Vagina (tissue), 2 donors: ENCODE measurements at regions not wholly inside any gene's neighbourhood (a gene's known extent, or its start where the extent isn't known, plus 50 kb on each side); places are given as distances from the start of the nearest gene placed in this dataset.

ENCODE experiments used
- DNase-seq, 2 donors: peaks; one replicate each; pipeline ENCODE4 v3.0.0-alpha.2; 2017; ENCODE audit errors: extremely low spot score in 2 of 2
- H3K27ac ChIP-seq: fragments of 200-600 bp; sonication (generic); one replicate; pipeline ENCODE4 v1.5.1; 2019
- H3K27me3 ChIP-seq: fragments of 200-600 bp; sonication (generic); one replicate; pipeline ENCODE4 v1.5.1; 2019
- H3K36me3 ChIP-seq, 2 donors: fragments of 200-600 bp; sonication (generic); one replicate each; pipeline ENCODE4 v1.5.1; 2017 to 2019
- H3K4me1 ChIP-seq: fragments of 200-600 bp; sonication (generic); one replicate; pipeline ENCODE4 v1.5.1; 2019
- H3K4me3 ChIP-seq, 2 donors: fragments of 200-600 bp; sonication (generic); 1 replicate in 1 of 2; 2 replicates in 1 of 2; pipeline ENCODE4 v1.5.1; 2016 to 2019
- H3K9me3 ChIP-seq: fragments of 200-600 bp; sonication (generic); one replicate; pipeline ENCODE4 v1.5.1; 2019
- POLR2A ChIP-seq, 2 donors: fragments of 450-650 bp; IDR thresholded peaks; one replicate each; pipeline ENCODE4 v1.6.1; 2017; ENCODE audit warnings: antibody characterized with exemption in 2 of 2, mild to moderate bottlenecking in 2 of 2, moderate library complexity in 2 of 2
- POLR2AphosphoS5 ChIP-seq, 2 donors: sonication (generic); formaldehyde crosslinking; IDR thresholded peaks; one replicate each; pipeline ENCODE4 v1.9.0; 2017; ENCODE audit warnings: antibody characterized with exemption in 2 of 2, mild to moderate bottlenecking in 2 of 2, low read depth in 1 of 2; ENCODE audit not compliant: insufficient read depth in 1 of 2
- intact Hi-C: fragments of 100-400 bp; cut with DNase I; formaldehyde crosslinking; loops from one replicate; pipeline ENCODE4 v1.15.1; 2023
- TF ChIP-seq, protein P1 (sequence below), 3 experiments: fragments of 450-650 bp in 2 of 3; fragments of 200-600 bp in 1 of 3; sonication (generic) in 1 of 3; IDR thresholded peaks; one replicate each; pipeline ENCODE4 v1.5.1; 2017 to 2019; ENCODE audit warnings: antibody characterized with exemption in 3 of 3, mild to moderate bottlenecking in 2 of 3, moderate library complexity in 2 of 3

GRCh38 chr2:103232865-103233264 is 471.0 kb downstream of the TMEM182 start:
- intact Hi-C loops, result loop anchor here (10.0 kb wide), 1 partner anchor 1588 kb away; no protein-coding TSS in a partner anchor
- no peak overlapping the region for H3K27ac ChIP-seq
- no peaks in the 10 kb centered on the region for H3K9me3 ChIP-seq
- no peaks in the 10 kb centered on the region for H3K4me1 ChIP-seq
- no peak overlapping the region for H3K4me3 ChIP-seq
- no peak for DNase-seq
- TF ChIP-seq POLR2AphosphoS5 (IDR thresholded peaks at IDR 0.05; ENCODE audit: insufficient read depth in 1 of 2, low read depth in 1 of 2), result no peak
- no peaks in the 10 kb centered on the region for H3K36me3 ChIP-seq
- no peaks in the 10 kb centered on the region for H3K27me3 ChIP-seq

- intact Hi-C loops, result loop anchor here (10.0 kb wide), 1 partner anchor 1589 kb away; no protein-coding TSS in a partner anchor
- no peaks in the 10 kb centered on the region for H3K27me3 ChIP-seq
- no peak for DNase-seq
- H3K4me3 ChIP-seq, result no peak overlapping the region
- H3K4me1 ChIP-seq, result no peaks in the 10 kb centered on the region
- TF ChIP-seq POLR2A (IDR thresholded peaks at IDR 0.05), result no peak
- no peak for TF ChIP-seq POLR2AphosphoS5 (IDR thresholded peaks at IDR 0.05; ENCODE audit: insufficient read depth in 1 of 2, low read depth in 1 of 2)
- TF ChIP-seq, protein P1, sequence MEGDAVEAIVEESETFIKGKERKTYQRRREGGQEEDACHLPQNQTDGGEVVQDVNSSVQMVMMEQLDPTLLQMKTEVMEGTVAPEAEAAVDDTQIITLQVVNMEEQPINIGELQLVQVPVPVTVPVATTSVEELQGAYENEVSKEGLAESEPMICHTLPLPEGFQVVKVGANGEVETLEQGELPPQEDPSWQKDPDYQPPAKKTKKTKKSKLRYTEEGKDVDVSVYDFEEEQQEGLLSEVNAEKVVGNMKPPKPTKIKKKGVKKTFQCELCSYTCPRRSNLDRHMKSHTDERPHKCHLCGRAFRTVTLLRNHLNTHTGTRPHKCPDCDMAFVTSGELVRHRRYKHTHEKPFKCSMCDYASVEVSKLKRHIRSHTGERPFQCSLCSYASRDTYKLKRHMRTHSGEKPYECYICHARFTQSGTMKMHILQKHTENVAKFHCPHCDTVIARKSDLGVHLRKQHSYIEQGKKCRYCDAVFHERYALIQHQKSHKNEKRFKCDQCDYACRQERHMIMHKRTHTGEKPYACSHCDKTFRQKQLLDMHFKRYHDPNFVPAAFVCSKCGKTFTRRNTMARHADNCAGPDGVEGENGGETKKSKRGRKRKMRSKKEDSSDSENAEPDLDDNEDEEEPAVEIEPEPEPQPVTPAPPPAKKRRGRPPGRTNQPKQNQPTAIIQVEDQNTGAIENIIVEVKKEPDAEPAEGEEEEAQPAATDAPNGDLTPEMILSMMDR (IDR thresholded peaks at IDR 0.05), result no peak
- no peaks in the 10 kb centered on the region for H3K9me3 ChIP-seq
- no peak overlapping the region for H3K27ac ChIP-seq
- no peaks in the 10 kb centered on the region for H3K36me3 ChIP-seq
Measured at GRCh38 chr2:103233691-103234090, 471.9 kb downstream of the TMEM182 start.

- Histone ChIP-seq H3K36me3 (no peaks in the 10 kb centered on the region), H3K27me3 (no peaks in the 10 kb centered on the region), H3K27ac (no peak overlapping the region), H3K4me1 (no peaks in the 10 kb centered on the region), H3K4me3 (no peak overlapping the region), H3K9me3 (no peaks in the 10 kb centered on the region)
- intact Hi-C loops, result loop anchor here (10.0 kb wide), 1 partner anchor 1590 kb away; no protein-coding TSS in a partner anchor
- no peak for TF ChIP-seq POLR2AphosphoS5 (IDR thresholded peaks at IDR 0.05; ENCODE audit: insufficient read depth in 1 of 2, low read depth in 1 of 2)
- TF ChIP-seq, protein P1 (IDR thresholded peaks at IDR 0.05), result no peak
- DNase-seq, result no peak
Measured at GRCh38 chr2:103235283-103235682, 473.5 kb downstream of the TMEM182 start.

DNA sequence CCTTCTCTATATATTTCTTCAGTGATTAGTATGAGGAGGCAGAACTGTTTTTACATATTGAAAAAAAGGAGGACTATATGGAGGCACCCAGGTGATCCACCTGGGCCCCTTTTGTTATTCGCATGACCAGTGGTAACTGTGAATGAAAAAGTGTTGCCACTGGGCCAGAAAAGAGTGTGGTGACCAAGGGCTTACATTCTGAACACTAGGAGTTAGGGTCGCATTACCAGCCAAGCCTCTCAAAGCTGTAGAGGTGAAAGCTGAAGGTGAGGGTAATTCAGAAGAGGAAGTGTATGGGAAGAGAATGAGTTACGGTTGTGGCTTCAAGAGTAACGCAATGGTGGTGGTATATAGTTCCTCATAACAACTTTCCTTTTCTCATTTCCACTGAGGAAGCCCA is 487.6 kb downstream of the TMEM182 start:
- Histone ChIP-seq H3K9me3 (no peaks in the 10 kb centered on the region), H3K4me1 (no peaks in the 10 kb centered on the region), H3K36me3 (no peaks in the 10 kb centered on the region), H3K27ac (no peak overlapping the region), H3K4me3 (no peak overlapping the region), H3K27me3 (no peaks in the 10 kb centered on the region)
- no peak for DNase-seq
- TF ChIP-seq POLR2A (IDR thresholded peaks at IDR 0.05) (no peak), POLR2AphosphoS5 (IDR thresholded peaks at IDR 0.05; ENCODE audit: insufficient read depth in 1 of 2, low read depth in 1 of 2) (no peak)
- TF ChIP-seq, protein P1 (IDR thresholded peaks at IDR 0.05), result no peak
- intact Hi-C loops, result no loop called here

DNA sequence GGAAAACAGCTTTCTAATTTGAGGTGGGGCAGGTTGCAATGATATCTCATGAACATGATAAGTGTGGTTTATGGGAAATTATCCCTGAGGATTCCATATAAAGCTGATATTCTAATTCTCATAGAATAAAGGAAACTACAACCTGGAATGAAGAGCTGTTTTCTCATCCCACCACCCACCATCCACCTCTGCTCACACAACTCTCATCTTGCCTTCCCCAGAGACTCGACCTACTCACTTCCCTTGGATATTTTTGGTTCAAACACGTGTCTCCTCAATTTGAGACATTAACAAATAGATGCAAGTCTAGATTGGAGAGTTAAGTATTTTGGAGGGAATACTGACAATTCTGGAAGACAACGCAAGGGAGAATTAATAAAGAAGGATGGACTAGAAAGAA is 490.9 kb downstream of the TMEM182 start:
- Histone ChIP-seq H3K27me3 (no peaks in the 10 kb centered on the region), H3K4me3 (no peak overlapping the region), H3K4me1 (no peaks in the 10 kb centered on the region), H3K27ac (no peak overlapping the region), H3K9me3 (no peaks in the 10 kb centered on the region), H3K36me3 (no peaks in the 10 kb centered on the region)
- TF ChIP-seq POLR2A (IDR thresholded peaks at IDR 0.05), result no peak
- TF ChIP-seq POLR2AphosphoS5 (IDR thresholded peaks at IDR 0.05; ENCODE audit: insufficient read depth in 1 of 2, low read depth in 1 of 2), result no peak
- TF ChIP-seq, protein P1 (IDR thresholded peaks at IDR 0.05), result no peak
- DNase-seq, result no peak
- intact Hi-C loops, result no loop called here
